ENCODE measurements at regions not wholly inside any gene's neighbourhood (a gene's known extent, or its start where the extent isn't known, plus 50 kb on each side); places are given as distances from the start of the nearest gene placed in this dataset.

GRCh38 chr2:239692919-239693318, 292.1 kb upstream of the HDAC4 start:
- no peaks in the 10 kb centered on the region for H3K79me2 ChIP-seq (ENCODE audit: control insufficient read depth, insufficient read depth, low read length)

GRCh38 chr2:239692362-239692851, 291.6 kb upstream of the HDAC4 start:
- no peaks in the 10 kb centered on the region for H3K27me3 ChIP-seq (ENCODE audit: control insufficient read depth, insufficient read depth, low read length)
- no peak overlapping the region for H3K9ac ChIP-seq (ENCODE audit: insufficient read depth, low read length)
- TF ChIP-seq, protein P1, sequence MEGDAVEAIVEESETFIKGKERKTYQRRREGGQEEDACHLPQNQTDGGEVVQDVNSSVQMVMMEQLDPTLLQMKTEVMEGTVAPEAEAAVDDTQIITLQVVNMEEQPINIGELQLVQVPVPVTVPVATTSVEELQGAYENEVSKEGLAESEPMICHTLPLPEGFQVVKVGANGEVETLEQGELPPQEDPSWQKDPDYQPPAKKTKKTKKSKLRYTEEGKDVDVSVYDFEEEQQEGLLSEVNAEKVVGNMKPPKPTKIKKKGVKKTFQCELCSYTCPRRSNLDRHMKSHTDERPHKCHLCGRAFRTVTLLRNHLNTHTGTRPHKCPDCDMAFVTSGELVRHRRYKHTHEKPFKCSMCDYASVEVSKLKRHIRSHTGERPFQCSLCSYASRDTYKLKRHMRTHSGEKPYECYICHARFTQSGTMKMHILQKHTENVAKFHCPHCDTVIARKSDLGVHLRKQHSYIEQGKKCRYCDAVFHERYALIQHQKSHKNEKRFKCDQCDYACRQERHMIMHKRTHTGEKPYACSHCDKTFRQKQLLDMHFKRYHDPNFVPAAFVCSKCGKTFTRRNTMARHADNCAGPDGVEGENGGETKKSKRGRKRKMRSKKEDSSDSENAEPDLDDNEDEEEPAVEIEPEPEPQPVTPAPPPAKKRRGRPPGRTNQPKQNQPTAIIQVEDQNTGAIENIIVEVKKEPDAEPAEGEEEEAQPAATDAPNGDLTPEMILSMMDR (conservative IDR thresholded peaks at IDR 0.05 in 1 of 2, IDR thresholded peaks at IDR 0.05 in 1 of 2; ENCODE audit: low read depth in 1 of 2, low read length in 2 of 2), result no peak
- no peak for TF ChIP-seq EZH2 (IDR thresholded peaks at IDR 0.05; ENCODE audit: low read length, missing control alignments)

More at GRCh38 chr2:239692919-239693318, 292.1 kb upstream of the HDAC4 start:
- H3K9me3 ChIP-seq (ENCODE audit: control insufficient read depth, insufficient read depth, low read depth, low read length), result no peaks in the 10 kb centered on the region
- no peak for TF ChIP-seq EZH2 (IDR thresholded peaks at IDR 0.05; ENCODE audit: low read length, missing control alignments)
- TF ChIP-seq, protein P1 (conservative IDR thresholded peaks at IDR 0.05 in 1 of 2, IDR thresholded peaks at IDR 0.05 in 1 of 2; ENCODE audit: low read depth in 1 of 2, low read length in 2 of 2), result no peak
- H3K27ac ChIP-seq (ENCODE audit: insufficient read depth, low read length), result no peak overlapping the region
- no peaks in the 10 kb centered on the region for H3K4me1 ChIP-seq (ENCODE audit: control insufficient read depth, extremely low read depth, insufficient read depth, low read length)
- no peaks in the 10 kb centered on the region for H4K20me1 ChIP-seq (ENCODE audit: control insufficient read depth, extremely low read depth, insufficient read depth, low read length)
- H2AFZ ChIP-seq (ENCODE audit: low read length), result no peak overlapping the region
- H3K9ac ChIP-seq (ENCODE audit: insufficient read depth, low read length), result no peak overlapping the region
- H3K27me3 ChIP-seq (ENCODE audit: control insufficient read depth, insufficient read depth, low read length), result no peaks in the 10 kb centered on the region
- no peak overlapping the region for H3K4me2 ChIP-seq (ENCODE audit: extremely low read depth, insufficient read depth, low read length)
- no peak overlapping the region for H3K4me3 ChIP-seq (replicated peaks in 1 of 4; ENCODE audit: control extremely low read depth in 1 of 4, insufficient read depth in 1 of 4, low read depth in 3 of 4, low read length in 4 of 4)
- H3K36me3 ChIP-seq (ENCODE audit: control insufficient read depth, insufficient read depth, low read length), result no peaks in the 10 kb centered on the region
- DNase-seq (ENCODE audit: low read depth in 2 of 2), result no peak

GRCh38 chr2:239691720-239692119, 290.9 kb upstream of the HDAC4 start:
- Histone ChIP-seq H3K4me1 (ENCODE audit: control insufficient read depth, extremely low read depth, insufficient read depth, low read length) (no peaks in the 10 kb centered on the region), H3K27ac (ENCODE audit: insufficient read depth, low read length) (no peak overlapping the region), H4K20me1 (ENCODE audit: control insufficient read depth, extremely low read depth, insufficient read depth, low read length) (no peaks in the 10 kb centered on the region), H3K9ac (ENCODE audit: insufficient read depth, low read length) (no peak overlapping the region), H3K4me2 (ENCODE audit: extremely low read depth, insufficient read depth, low read length) (no peak overlapping the region), H3K36me3 (ENCODE audit: control insufficient read depth, insufficient read depth, low read length) (no peaks in the 10 kb centered on the region), H3K4me3 (replicated peaks in 1 of 4; ENCODE audit: control extremely low read depth in 1 of 4, insufficient read depth in 1 of 4, low read depth in 3 of 4, low read length in 4 of 4) (no peak overlapping the region), H2AFZ (ENCODE audit: low read length) (no peak overlapping the region), H3K9me3 (ENCODE audit: control insufficient read depth, insufficient read depth, low read depth, low read length) (no peaks in the 10 kb centered on the region), H3K79me2 (ENCODE audit: control insufficient read depth, insufficient read depth, low read length) (no peaks in the 10 kb centered on the region), H3K27me3 (ENCODE audit: control insufficient read depth, insufficient read depth, low read length) (no peaks in the 10 kb centered on the region)
- no peak for TF ChIP-seq EZH2 (IDR thresholded peaks at IDR 0.05; ENCODE audit: low read length, missing control alignments)
- TF ChIP-seq, protein P1 (conservative IDR thresholded peaks at IDR 0.05 in 1 of 2, IDR thresholded peaks at IDR 0.05 in 1 of 2; ENCODE audit: low read depth in 1 of 2, low read length in 2 of 2), result no peak
- DNase-seq (ENCODE audit: low read depth in 2 of 2), result no peak

More at GRCh38 chr2:239692362-239692851, 291.6 kb upstream of the HDAC4 start:
- H3K4me2 ChIP-seq (ENCODE audit: extremely low read depth, insufficient read depth, low read length), result no peak overlapping the region
- no peaks in the 10 kb centered on the region for H3K36me3 ChIP-seq (ENCODE audit: control insufficient read depth, insufficient read depth, low read length)
- no peaks in the 10 kb centered on the region for H3K79me2 ChIP-seq (ENCODE audit: control insufficient read depth, insufficient read depth, low read length)
- H4K20me1 ChIP-seq (ENCODE audit: control insufficient read depth, extremely low read depth, insufficient read depth, low read length), result no peaks in the 10 kb centered on the region
- no peak for DNase-seq (ENCODE audit: low read depth in 2 of 2)
- H3K27ac ChIP-seq (ENCODE audit: insufficient read depth, low read length), result no peak overlapping the region
- H3K4me3 ChIP-seq (replicated peaks in 1 of 4; ENCODE audit: control extremely low read depth in 1 of 4, insufficient read depth in 1 of 4, low read depth in 3 of 4, low read length in 4 of 4), result no peak overlapping the region
- no peak overlapping the region for H2AFZ ChIP-seq (ENCODE audit: low read length)
- H3K4me1 ChIP-seq (ENCODE audit: control insufficient read depth, extremely low read depth, insufficient read depth, low read length), result no peaks in the 10 kb centered on the region
- no peaks in the 10 kb centered on the region for H3K9me3 ChIP-seq (ENCODE audit: control insufficient read depth, insufficient read depth, low read depth, low read length)
